ENCODE measurements at regions not wholly inside any gene's neighbourhood (a gene's known extent, or its start where the extent isn't known, plus 50 kb on each side); places are given as distances from the start of the nearest gene placed in this dataset.
"Not testable (repeated sequence)": the region's sequence is repeated elsewhere in the genome, so short reads cannot be mapped to it uniquely, and the experiment has no call there.

GRCh38 chr9:40991741-40992471 is 136.6 kb downstream of the FOXD4L6 start:
- intact Hi-C loops (cut with micrococcal nuclease); H3K4me3 Mint-ChIP-seq; H3K9me3 Mint-ChIP-seq; H3K27ac Mint-ChIP-seq; H3K27me3 Mint-ChIP-seq: not testable (repeated sequence)
- Mint-ChIP-seq H3K36me3 (ENCODE audit: low read depth) (peaks cover 24% of the 10 kb centered on the region), H3K4me1 (peaks cover 19% of the 10 kb centered on the region)
- DNase-seq, result peak; percentile 100

DNA sequence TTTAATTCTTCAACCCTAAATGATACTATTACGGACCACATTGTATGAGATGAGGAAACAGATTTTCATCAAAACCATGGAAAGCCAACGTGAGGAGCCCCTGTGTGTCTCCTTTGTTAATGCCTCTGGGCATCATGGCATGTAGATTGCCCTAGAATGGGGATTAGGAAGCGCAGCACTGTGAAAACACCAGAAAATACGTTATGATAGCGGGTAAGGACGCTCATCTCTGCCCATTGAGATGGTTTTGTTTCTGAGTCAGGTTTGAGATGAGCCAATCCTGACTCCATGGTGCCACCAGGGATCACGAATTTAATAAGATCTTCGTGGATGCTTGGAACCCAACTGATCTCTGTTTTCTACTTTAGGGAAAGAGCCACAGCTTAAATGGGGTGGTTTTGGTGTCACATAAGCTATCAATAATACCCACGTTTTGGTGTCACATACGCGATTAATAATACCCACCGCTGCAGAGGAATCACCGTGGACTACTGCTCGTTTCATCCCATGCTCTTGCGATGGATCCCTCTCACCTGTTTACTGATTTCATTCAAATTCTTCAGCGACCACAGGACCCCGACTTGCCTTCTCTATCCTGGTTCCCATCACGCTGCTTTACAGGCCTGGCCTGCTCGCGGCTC is 137.3 kb downstream of the FOXD4L6 start:
- Mint-ChIP-seq H3K4me1 (peaks cover 14% of the 10 kb centered on the region), H3K36me3 (ENCODE audit: low read depth) (peaks cover 20% of the 10 kb centered on the region)
- H3K27me3 Mint-ChIP-seq; H3K9me3 Mint-ChIP-seq; H3K4me3 Mint-ChIP-seq; intact Hi-C loops (cut with micrococcal nuclease); H3K27ac Mint-ChIP-seq; DNase-seq: not testable (repeated sequence)

GRCh38 chr9:40986332-40986731 is 142.1 kb downstream of the FOXD4L6 start:
- H3K27me3 Mint-ChIP-seq; H3K9me3 Mint-ChIP-seq; DNase-seq; intact Hi-C loops (cut with micrococcal nuclease); H3K27ac Mint-ChIP-seq; H3K4me3 Mint-ChIP-seq; H3K4me1 Mint-ChIP-seq: not testable (repeated sequence)
- H3K36me3 Mint-ChIP-seq (ENCODE audit: low read depth), result peaks cover 13% of the 10 kb centered on the region

GRCh38 chr9:40975351-40975750 is 153.1 kb downstream of the FOXD4L6 start:
- H3K4me3 Mint-ChIP-seq; H3K36me3 Mint-ChIP-seq (ENCODE audit: low read depth); H3K27ac Mint-ChIP-seq; intact Hi-C loops (cut with micrococcal nuclease); H3K4me1 Mint-ChIP-seq; H3K9me3 Mint-ChIP-seq; H3K27me3 Mint-ChIP-seq; DNase-seq: not testable (repeated sequence)

- H3K4me1 Mint-ChIP-seq; intact Hi-C loops (cut with micrococcal nuclease); H3K27me3 Mint-ChIP-seq; H3K9me3 Mint-ChIP-seq; H3K4me3 Mint-ChIP-seq; DNase-seq; H3K36me3 Mint-ChIP-seq (ENCODE audit: low read depth); H3K27ac Mint-ChIP-seq: not testable (repeated sequence)
Measured at GRCh38 chr9:40974912-40975311, 153.6 kb downstream of the FOXD4L6 start.

DNA sequence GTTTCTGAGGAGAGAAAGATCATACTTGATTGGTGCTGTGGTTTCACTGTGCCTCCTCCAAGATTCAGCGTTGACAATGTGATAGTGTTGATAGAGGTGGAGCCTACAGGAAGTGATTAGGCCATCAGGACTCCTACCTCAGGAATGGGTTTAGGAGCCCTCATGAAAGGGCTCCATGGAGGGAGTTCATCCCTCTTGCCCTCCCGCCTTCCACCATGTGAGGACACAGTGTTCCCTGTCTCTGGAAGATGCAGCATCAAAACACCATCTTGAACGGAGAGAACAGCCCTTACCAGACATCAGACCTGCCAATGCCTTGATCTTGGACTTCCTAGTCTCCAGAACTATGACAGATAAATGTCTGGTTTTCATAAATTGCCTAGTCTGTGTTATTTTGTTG is 156.7 kb downstream of the FOXD4L6 start:
- H3K36me3 Mint-ChIP-seq (ENCODE audit: low read depth); H3K27ac Mint-ChIP-seq; DNase-seq; H3K4me1 Mint-ChIP-seq; H3K4me3 Mint-ChIP-seq; intact Hi-C loops (cut with micrococcal nuclease); H3K9me3 Mint-ChIP-seq; H3K27me3 Mint-ChIP-seq: not testable (repeated sequence)

- intact Hi-C loops (cut with micrococcal nuclease); H3K36me3 Mint-ChIP-seq (ENCODE audit: low read depth); H3K27me3 Mint-ChIP-seq; H3K4me1 Mint-ChIP-seq; H3K4me3 Mint-ChIP-seq; DNase-seq; H3K27ac Mint-ChIP-seq; H3K9me3 Mint-ChIP-seq: not testable (repeated sequence)
Measured at GRCh38 chr9:40970340-40970739, 158.1 kb downstream of the FOXD4L6 start.

DNA sequence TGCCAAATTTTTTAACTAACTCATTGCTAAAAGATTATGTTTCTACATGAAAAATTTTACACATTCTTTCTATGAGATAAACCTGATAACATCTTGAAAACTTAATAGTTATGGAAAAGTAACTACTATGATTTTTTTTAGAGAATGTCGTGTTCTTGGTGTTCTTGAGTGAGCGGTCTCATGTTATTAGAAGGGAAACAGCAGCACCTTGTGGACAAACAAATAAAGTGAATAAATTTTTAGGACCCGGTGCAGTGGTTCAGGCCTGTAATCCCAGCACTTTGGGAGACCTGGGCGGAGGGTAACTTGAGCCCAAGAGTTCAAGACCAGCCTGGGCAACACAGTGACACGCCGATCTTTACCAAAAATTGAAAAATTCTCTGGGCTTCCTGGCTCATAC is 166.0 kb downstream of the FOXD4L6 start:
- H3K4me1 Mint-ChIP-seq; H3K4me3 Mint-ChIP-seq; DNase-seq; H3K36me3 Mint-ChIP-seq (ENCODE audit: low read depth); intact Hi-C loops (cut with micrococcal nuclease); H3K27ac Mint-ChIP-seq; H3K27me3 Mint-ChIP-seq; H3K9me3 Mint-ChIP-seq: not testable (repeated sequence)

DNA sequence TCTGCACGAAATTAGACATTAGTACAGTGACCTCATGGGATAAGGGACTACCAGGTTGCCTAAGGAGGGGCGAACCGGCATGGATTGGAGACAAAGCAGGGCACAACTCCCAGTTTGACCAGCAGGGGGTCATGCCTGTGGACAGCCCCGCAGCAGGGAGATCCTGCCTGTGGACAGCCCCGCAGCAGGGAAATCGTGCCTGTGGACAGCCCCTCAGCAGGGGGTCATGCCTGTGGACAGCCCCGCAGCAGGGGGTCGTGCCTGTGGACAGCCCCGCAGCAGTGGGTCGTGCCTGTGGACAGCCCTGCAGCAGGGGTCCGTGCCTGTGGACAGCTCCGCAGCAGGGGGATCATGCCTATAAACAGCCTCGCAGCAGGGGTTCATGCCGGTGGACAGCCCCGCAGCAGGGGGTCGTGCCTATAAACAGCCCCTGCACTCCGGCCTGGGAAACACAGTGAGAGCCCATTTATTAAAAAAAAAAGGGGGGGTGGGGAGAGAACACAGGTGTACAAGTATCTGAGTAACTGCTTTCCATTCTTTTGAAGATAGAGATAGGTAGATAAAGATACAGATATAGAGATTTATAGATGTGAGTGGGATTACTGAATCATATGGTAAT is 176.5 kb downstream of the FOXD4L6 start:
- H3K4me1 Mint-ChIP-seq; DNase-seq; intact Hi-C loops (cut with micrococcal nuclease); H3K9me3 Mint-ChIP-seq; H3K27me3 Mint-ChIP-seq; H3K36me3 Mint-ChIP-seq (ENCODE audit: low read depth); H3K27ac Mint-ChIP-seq; H3K4me3 Mint-ChIP-seq: not testable (repeated sequence)

DNA sequence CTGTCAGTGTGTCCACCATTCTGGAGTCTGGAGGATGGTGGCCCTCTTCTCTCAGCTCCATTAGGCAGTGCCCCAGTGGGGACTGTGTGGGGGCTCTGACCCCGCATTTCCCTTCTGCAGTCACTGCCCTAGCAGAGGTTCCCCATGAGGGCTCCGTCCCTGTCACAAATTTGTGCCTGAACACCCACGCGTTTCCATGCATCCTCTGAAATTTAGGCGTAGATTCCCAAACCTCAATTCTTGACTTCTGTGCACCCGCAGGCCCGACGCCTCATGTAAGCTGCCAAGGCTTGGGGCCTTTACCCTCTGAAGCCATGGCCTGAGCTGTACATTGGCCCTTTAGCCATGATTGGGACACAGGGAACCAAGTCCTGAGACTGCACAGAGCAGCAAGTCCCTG is 182.3 kb downstream of the FOXD4L6 start:
- H3K4me3 Mint-ChIP-seq; H3K36me3 Mint-ChIP-seq (ENCODE audit: low read depth); H3K4me1 Mint-ChIP-seq; H3K27me3 Mint-ChIP-seq; intact Hi-C loops (cut with micrococcal nuclease); H3K27ac Mint-ChIP-seq; DNase-seq: not testable (repeated sequence)
- H3K9me3 Mint-ChIP-seq, result peaks cover 11% of the 10 kb centered on the region

GRCh38 chr9:40942730-40943129 is 185.8 kb downstream of the FOXD4L6 start:
- H3K9me3 Mint-ChIP-seq, result peaks cover 19% of the 10 kb centered on the region
- intact Hi-C loops (cut with micrococcal nuclease); H3K27me3 Mint-ChIP-seq; DNase-seq; H3K4me1 Mint-ChIP-seq; H3K4me3 Mint-ChIP-seq; H3K36me3 Mint-ChIP-seq (ENCODE audit: low read depth); H3K27ac Mint-ChIP-seq: not testable (repeated sequence)

GRCh38 chr9:40939888-40940209 is 188.6 kb downstream of the FOXD4L6 start:
- H3K4me1 Mint-ChIP-seq; intact Hi-C loops (cut with micrococcal nuclease); H3K4me3 Mint-ChIP-seq; DNase-seq; H3K27me3 Mint-ChIP-seq; H3K27ac Mint-ChIP-seq; H3K36me3 Mint-ChIP-seq (ENCODE audit: low read depth): not testable (repeated sequence)
- peaks cover 12% of the 10 kb centered on the region for H3K9me3 Mint-ChIP-seq

DNA sequence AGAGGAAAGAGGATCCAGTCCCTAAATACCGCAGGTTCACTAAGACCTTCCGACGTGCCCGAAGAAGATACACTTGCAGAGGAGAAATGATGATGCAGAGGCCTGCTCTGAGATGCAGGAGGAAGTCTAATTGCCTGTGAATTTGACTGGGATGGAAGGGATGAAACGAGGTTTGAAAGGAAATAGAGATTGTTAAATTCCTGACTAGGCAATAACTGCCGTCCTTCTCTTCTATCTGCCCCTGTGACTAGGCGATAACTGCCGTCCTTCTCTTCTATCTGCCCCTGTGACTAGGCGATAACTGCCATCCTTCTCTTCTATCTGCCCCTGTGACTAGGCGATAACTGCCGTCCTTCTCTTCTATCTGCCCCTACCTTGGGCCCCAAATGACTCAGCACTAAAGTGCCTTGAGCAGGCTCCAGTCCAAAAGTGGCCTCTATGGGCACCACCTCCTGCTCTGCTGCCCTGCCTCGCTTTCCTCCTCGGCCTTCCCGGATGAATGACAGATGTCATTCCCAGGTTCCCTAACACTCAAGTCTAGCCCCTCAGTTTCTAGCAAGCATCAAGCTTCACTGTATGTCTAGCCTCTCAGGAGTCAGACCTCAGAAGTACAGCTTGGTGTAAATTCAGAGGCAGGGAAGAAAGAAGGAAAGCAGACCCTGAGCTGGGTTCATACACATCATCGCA is 189.1 kb downstream of the FOXD4L6 start:
- H3K4me3 Mint-ChIP-seq; H3K4me1 Mint-ChIP-seq; H3K36me3 Mint-ChIP-seq (ENCODE audit: low read depth); DNase-seq; H3K27me3 Mint-ChIP-seq; intact Hi-C loops (cut with micrococcal nuclease); H3K27ac Mint-ChIP-seq: not testable (repeated sequence)
- H3K9me3 Mint-ChIP-seq, result peaks cover 12% of the 10 kb centered on the region

DNA sequence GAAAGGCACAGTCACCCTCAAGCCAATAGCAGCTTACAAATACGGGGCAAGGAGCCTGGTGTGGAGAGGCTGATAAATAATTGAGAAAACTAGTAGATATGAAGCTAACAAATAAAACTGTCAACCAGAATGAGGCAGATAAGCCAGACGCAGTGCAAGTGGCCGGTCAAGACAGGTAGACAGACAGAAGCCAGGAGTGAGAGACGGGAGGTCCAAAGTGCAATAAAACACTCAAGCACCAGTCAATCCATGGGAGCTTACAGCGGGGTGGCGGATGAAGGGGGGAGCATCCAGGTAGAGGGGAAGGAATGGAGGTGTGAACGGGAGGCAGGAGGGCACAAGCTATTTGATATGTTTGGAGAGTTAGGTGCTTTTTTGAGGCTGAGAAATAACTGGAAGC is 193.1 kb downstream of the FOXD4L6 start:
- intact Hi-C loops (cut with micrococcal nuclease), result no loop called here
- no peak for DNase-seq
- H3K27me3 Mint-ChIP-seq, result no peaks in the 10 kb centered on the region
- H3K9me3 Mint-ChIP-seq, result peaks cover 15% of the 10 kb centered on the region
- H3K4me1 Mint-ChIP-seq, result no peaks in the 10 kb centered on the region
- H3K36me3 Mint-ChIP-seq (ENCODE audit: low read depth), result no peaks in the 10 kb centered on the region
- no peak overlapping the region for H3K4me3 Mint-ChIP-seq
- no peak overlapping the region for H3K27ac Mint-ChIP-seq

Measured in activated CD4-positive, alpha-beta T cell treated with anti-CD3 and anti-CD28 coated beads, Interleukin-2, amount 10 ng/mL, durations not matched to agents 24 days and 14 days (primary cell).